Hepatocyte (in vitro differentiated cells): ENCODE measurements at regions not wholly inside any gene's neighbourhood (a gene's known extent, or its start where the extent isn't known, plus 50 kb on each side); places are given as distances from the start of the nearest gene placed in this dataset.
A peak's percentile ranks its signal among the peaks of the same experiment; 100 is the strongest.

Source experiments
- DNase-seq: peaks from one replicate; pipeline ENCODE4 v3.0.0-alpha.2; 2016; ENCODE audit warnings: low spot score
- H2AFZ ChIP-seq: fragments of 200-600 bp; sonication (generic); 2 replicates; pipeline ENCODE4 v1.6.0; 2016; ENCODE audit warnings: antibody characterized with exemption, mild to moderate bottlenecking
- H3K27ac ChIP-seq: fragments of 200-600 bp; sonication (generic); 2 replicates; pipeline ENCODE4 v1.5.1; 2016; ENCODE audit warnings: mild to moderate bottlenecking
- H3K27me3 ChIP-seq: fragments of 200-600 bp; sonication (generic); 2 replicates; pipeline ENCODE4 v1.6.1; 2016
- H3K36me3 ChIP-seq: fragments of 200-600 bp; sonication (generic); replicated peaks from 2 replicates; pipeline ENCODE4 v1.5.1; 2016; ENCODE audit warnings: low read depth; ENCODE audit not compliant: insufficient read depth
- H3K4me1 ChIP-seq: fragments of 200-600 bp; sonication (generic); 2 replicates; pipeline ENCODE4 v1.5.1; 2016; ENCODE audit warnings: mild to moderate bottlenecking, moderate library complexity; ENCODE audit not compliant: insufficient read depth
- H3K4me2 ChIP-seq: fragments of 200-600 bp; sonication (generic); 2 replicates; pipeline ENCODE4 v1.6.0; 2016
- H3K4me3 ChIP-seq: fragments of 200-600 bp; sonication (generic); 2 replicates; pipeline ENCODE4 v1.5.1; 2016; ENCODE audit warnings: mild to moderate bottlenecking
- H3K79me2 ChIP-seq: fragments of 200-600 bp; sonication (generic); 2 replicates; pipeline ENCODE4 v1.6.0; 2017; ENCODE audit warnings: mild to moderate bottlenecking
- H3K9me2 ChIP-seq: fragments of 200-600 bp; sonication (generic); replicated peaks from 2 replicates; pipeline ENCODE4 v1.6.0; 2017; ENCODE audit warnings: mild to moderate bottlenecking; ENCODE audit not compliant: insufficient read depth
- H3K9me3 ChIP-seq: fragments of 200-600 bp; sonication (generic); 2 replicates; pipeline ENCODE4 v1.5.1; 2016; ENCODE audit warnings: low read depth, mild to moderate bottlenecking
- H4K20me1 ChIP-seq: fragments of 200-600 bp; sonication (generic); 2 replicates; pipeline ENCODE4 v1.6.0; 2016; ENCODE audit warnings: mild to moderate bottlenecking; ENCODE audit not compliant: insufficient read depth, poor library complexity, severe bottlenecking
- EZH2 ChIP-seq: fragments of 200-600 bp; sonication (generic); IDR thresholded peaks from 2 replicates; pipeline ENCODE4 v1.6.1; 2016; ENCODE audit warnings: antibody characterized with exemption, mild to moderate bottlenecking, borderline replicate concordance
- EZH2phosphoT487 ChIP-seq: fragments of 200-600 bp; sonication (generic); IDR thresholded peaks from one replicate; pipeline ENCODE4 v1.6.1; 2018; ENCODE audit warnings: antibody characterized with exemption, mild to moderate bottlenecking, low read depth, moderate library complexity; ENCODE audit not compliant: unreplicated experiment, severe bottlenecking
- WGBS: methylation state at CpG from one replicate; pipeline ENCODE4 v1.1.6; 2016; ENCODE audit warnings: low lambda C conversion rate; ENCODE audit errors: missing lambda C conversion rate; 5-methylcytosine and 5-hydroxymethylcytosine counted together
- TF ChIP-seq, protein P1 (sequence below): fragments of 200-600 bp; sonication (generic); IDR thresholded peaks from 2 replicates; pipeline ENCODE4 v1.5.1; 2016; ENCODE audit warnings: antibody characterized with exemption, mild to moderate bottlenecking; ENCODE audit not compliant: poor library complexity

DNA sequence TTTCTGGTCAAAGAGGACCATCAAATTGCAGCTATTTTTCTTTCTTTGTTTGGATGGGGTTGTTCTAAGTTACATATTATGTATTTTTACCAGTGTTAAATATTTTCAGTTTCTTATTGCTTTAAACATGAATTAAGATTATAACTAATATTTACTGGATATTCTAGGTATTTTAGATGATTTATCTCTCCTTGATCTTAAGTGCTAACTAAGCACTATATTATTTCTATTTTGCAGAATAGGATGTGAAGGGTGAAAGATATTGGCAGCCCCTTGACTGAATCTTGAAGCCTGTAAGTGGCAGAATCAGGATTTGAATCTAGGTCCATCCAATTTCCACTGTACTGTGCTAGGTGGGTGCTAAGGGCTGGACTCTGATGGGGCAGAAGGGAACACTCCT is 307.3 kb upstream of the CCL2 start:
- Histone ChIP-seq H3K4me3 (no peak overlapping the region), H3K27ac (no peak overlapping the region), H3K4me1 (no peaks in the 10 kb centered on the region), H3K79me2 (no peaks in the 10 kb centered on the region), H3K27me3 (no peaks in the 10 kb centered on the region), H3K4me2 (no peak overlapping the region), H4K20me1 (no peaks in the 10 kb centered on the region), H3K36me3 (no peaks in the 10 kb centered on the region), H3K9me2 (no peaks in the 10 kb centered on the region), H2AFZ (no peak overlapping the region), H3K9me3 (no peaks in the 10 kb centered on the region)
- no peak for TF ChIP-seq EZH2
- DNase-seq, result no peak

DNA sequence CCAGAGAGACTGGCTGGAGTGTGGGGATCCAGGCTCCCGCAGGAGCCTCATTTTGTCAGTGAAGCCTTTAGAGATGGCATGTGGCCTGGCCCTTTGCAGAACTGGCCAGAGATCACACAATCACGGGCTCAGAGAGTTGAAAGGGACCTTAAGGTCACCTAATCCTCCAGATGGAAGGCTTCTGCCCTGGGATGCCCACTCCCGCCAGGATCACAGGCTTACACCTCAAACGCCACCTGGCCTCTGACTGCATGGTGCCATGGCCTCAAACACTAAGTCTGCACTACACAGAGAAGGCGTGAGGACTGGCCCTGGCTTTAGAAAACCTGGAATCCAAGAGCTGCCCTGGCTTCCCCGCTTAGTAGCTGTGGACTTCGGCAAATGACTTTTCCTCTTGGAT is 306.8 kb upstream of the CCL2 start:
- Histone ChIP-seq H3K9me3 (no peaks in the 10 kb centered on the region), H3K36me3 (no peaks in the 10 kb centered on the region), H3K4me3 (no peak overlapping the region), H3K4me1 (no peaks in the 10 kb centered on the region), H3K79me2 (no peaks in the 10 kb centered on the region), H3K9me2 (no peaks in the 10 kb centered on the region), H3K4me2 (no peak overlapping the region), H3K27ac (no peak overlapping the region), H4K20me1 (no peaks in the 10 kb centered on the region), H2AFZ (no peak overlapping the region), H3K27me3 (no peaks in the 10 kb centered on the region)
- DNase-seq, result no peak
- WGBS, result 86% methylated on average over 7 of the region's 7 CpGs
- TF ChIP-seq EZH2, result no peak
- TF ChIP-seq, protein P1, sequence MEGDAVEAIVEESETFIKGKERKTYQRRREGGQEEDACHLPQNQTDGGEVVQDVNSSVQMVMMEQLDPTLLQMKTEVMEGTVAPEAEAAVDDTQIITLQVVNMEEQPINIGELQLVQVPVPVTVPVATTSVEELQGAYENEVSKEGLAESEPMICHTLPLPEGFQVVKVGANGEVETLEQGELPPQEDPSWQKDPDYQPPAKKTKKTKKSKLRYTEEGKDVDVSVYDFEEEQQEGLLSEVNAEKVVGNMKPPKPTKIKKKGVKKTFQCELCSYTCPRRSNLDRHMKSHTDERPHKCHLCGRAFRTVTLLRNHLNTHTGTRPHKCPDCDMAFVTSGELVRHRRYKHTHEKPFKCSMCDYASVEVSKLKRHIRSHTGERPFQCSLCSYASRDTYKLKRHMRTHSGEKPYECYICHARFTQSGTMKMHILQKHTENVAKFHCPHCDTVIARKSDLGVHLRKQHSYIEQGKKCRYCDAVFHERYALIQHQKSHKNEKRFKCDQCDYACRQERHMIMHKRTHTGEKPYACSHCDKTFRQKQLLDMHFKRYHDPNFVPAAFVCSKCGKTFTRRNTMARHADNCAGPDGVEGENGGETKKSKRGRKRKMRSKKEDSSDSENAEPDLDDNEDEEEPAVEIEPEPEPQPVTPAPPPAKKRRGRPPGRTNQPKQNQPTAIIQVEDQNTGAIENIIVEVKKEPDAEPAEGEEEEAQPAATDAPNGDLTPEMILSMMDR, result no peak
- no peak for TF ChIP-seq EZH2phosphoT487

DNA sequence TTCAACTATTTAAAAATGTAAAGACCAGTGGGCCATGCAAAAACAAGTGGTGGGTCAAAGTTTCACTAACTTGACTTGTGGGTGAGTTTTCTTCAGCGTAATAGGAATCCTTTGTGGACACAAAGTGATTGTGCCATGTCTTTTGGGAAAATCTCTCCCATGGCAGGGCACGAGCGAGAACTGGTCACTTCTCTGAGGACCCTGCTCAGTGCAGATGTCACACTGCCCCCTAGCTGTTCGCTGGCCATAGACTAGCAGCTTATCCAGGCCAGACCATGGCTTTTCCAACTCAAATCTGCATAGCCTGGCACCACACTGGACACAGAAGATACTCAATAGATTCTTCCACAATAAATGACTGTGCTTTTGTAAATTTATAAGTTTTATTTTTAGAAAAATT is 306.0 kb upstream of the CCL2 start:
- 41% methylated on average over 4 of the region's 4 CpGs for WGBS
- Histone ChIP-seq H2AFZ (no peak overlapping the region), H3K27me3 (no peaks in the 10 kb centered on the region), H3K36me3 (no peaks in the 10 kb centered on the region), H3K79me2 (no peaks in the 10 kb centered on the region), H3K4me3 (no peak overlapping the region), H4K20me1 (no peaks in the 10 kb centered on the region), H3K4me2 (no peak overlapping the region), H3K4me1 (no peaks in the 10 kb centered on the region), H3K27ac (no peak overlapping the region), H3K9me2 (no peaks in the 10 kb centered on the region), H3K9me3 (no peaks in the 10 kb centered on the region)
- TF ChIP-seq, protein P1, result peak; percentile 36
- TF ChIP-seq EZH2phosphoT487, result no peak
- no peak for TF ChIP-seq EZH2
- DNase-seq, result peak; percentile 28

DNA sequence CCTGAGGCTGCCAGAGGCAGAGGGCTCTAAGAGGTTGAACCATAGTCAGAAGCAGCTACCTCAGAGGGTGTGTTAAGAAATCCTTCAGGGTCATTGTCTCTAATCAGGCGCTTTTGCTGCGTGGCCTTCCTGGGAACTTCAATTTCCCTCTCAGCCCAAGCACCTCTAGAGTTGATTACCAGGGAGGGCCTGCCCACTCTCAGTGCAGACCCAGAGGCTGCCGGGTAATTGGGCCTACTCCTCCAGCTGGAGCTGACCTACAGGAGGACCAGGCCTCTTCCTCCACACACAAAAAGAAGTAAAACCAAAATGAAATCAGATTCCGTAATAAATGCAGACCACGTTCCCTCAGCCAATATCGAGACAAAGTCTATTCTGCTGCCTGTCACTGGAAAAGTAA is 305.0 kb upstream of the CCL2 start:
- no peaks in the 10 kb centered on the region for H3K79me2 ChIP-seq
- H2AFZ ChIP-seq, result no peak overlapping the region
- no peak overlapping the region for H3K4me2 ChIP-seq
- no peak for DNase-seq
- H3K4me3 ChIP-seq, result no peak overlapping the region
- H3K9me3 ChIP-seq, result no peaks in the 10 kb centered on the region
- 88% methylated on average over 6 of the region's 6 CpGs for WGBS
- TF ChIP-seq EZH2phosphoT487, result no peak
- TF ChIP-seq, protein P1, result no peak
- TF ChIP-seq EZH2, result no peak
- no peak overlapping the region for H3K27ac ChIP-seq
- no peaks in the 10 kb centered on the region for H3K36me3 ChIP-seq
- H3K27me3 ChIP-seq, result no peaks in the 10 kb centered on the region
- no peaks in the 10 kb centered on the region for H3K4me1 ChIP-seq
- no peaks in the 10 kb centered on the region for H3K9me2 ChIP-seq
- H4K20me1 ChIP-seq, result no peaks in the 10 kb centered on the region
